Peyer's patch (tissue), 4 donors: ENCODE measurements at regions not wholly inside any gene's neighbourhood (a gene's known extent, or its start where the extent isn't known, plus 50 kb on each side); places are given as distances from the start of the nearest gene placed in this dataset.

Experiments used
- POLR2A ChIP-seq, 2 donors: fragments of 450-650 bp; IDR thresholded peaks; one replicate each; pipeline ENCODE4 v1.5.1; 2017; ENCODE audit warnings: antibody characterized with exemption in 2 of 2, mild to moderate bottlenecking in 2 of 2, moderate library complexity in 2 of 2
- TF ChIP-seq, protein P1 (sequence below), 6 experiments: fragments of 450-650 bp in 4 of 6; fragments of 200-600 bp in 2 of 6; sonication (generic) in 1 of 6; IDR thresholded peaks; one replicate each; pipeline ENCODE4 v1.5.1; 2017 to 2019; ENCODE audit warnings: antibody characterized with exemption in 6 of 6, mild to moderate bottlenecking in 3 of 6, moderate library complexity in 1 of 6

DNA sequence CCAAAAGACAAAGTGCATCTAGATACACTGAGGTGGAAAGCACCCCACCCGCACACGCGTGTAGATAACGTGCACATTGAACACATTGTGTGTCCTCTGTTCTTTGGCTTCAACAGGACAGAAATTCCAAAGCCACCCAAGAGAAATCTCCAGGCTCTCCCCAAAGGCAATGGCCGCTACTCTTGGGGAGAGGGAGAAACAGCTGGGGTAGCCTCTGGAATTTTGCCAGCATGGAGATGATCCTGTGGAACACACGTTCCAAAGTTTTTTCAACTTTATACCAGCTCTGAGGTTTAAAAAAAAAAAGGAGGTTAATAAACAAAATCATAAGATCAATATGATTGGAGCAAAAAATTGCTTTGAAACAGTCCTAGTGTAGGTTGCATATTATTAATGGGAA is 63.0 kb upstream of the CD82 start:
- TF ChIP-seq, protein P1, sequence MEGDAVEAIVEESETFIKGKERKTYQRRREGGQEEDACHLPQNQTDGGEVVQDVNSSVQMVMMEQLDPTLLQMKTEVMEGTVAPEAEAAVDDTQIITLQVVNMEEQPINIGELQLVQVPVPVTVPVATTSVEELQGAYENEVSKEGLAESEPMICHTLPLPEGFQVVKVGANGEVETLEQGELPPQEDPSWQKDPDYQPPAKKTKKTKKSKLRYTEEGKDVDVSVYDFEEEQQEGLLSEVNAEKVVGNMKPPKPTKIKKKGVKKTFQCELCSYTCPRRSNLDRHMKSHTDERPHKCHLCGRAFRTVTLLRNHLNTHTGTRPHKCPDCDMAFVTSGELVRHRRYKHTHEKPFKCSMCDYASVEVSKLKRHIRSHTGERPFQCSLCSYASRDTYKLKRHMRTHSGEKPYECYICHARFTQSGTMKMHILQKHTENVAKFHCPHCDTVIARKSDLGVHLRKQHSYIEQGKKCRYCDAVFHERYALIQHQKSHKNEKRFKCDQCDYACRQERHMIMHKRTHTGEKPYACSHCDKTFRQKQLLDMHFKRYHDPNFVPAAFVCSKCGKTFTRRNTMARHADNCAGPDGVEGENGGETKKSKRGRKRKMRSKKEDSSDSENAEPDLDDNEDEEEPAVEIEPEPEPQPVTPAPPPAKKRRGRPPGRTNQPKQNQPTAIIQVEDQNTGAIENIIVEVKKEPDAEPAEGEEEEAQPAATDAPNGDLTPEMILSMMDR (IDR thresholded peaks at IDR 0.05), result no peak
- TF ChIP-seq POLR2A (IDR thresholded peaks at IDR 0.05), result no peak
